Tibial nerve (tissue), 3 donors: ENCODE measurements at regions not wholly inside any gene's neighbourhood (a gene's known extent, or its start where the extent isn't known, plus 50 kb on each side); places are given as distances from the start of the nearest gene placed in this dataset.

Experiments used
- CTCF ChIP-seq, 5 experiments: fragments of 200-600 bp in 3 of 5; fragments of 450-650 bp in 2 of 5; sonication (generic) in 3 of 5; IDR thresholded peaks; one replicate each; pipeline ENCODE4 v1.5.1; 2016 to 2019; ENCODE audit warnings: antibody characterized with exemption in 5 of 5, mild to moderate bottlenecking in 3 of 5, moderate library complexity in 2 of 5
- POLR2A ChIP-seq, 2 donors: fragments of 450-650 bp; IDR thresholded peaks; one replicate each; pipeline ENCODE4 v1.6.1; 2017; ENCODE audit warnings: antibody characterized with exemption in 2 of 2, mild to moderate bottlenecking in 2 of 2, moderate library complexity in 2 of 2

- TF ChIP-seq CTCF (IDR thresholded peaks at IDR 0.05), result no peak
- no peak for TF ChIP-seq POLR2A (IDR thresholded peaks at IDR 0.05)
Measured at GRCh38 chr15:29944925-29945324, 122.7 kb upstream of the TJP1 start.
